GM19025 (cell line): ENCODE measurements at regions not wholly inside any gene's neighbourhood (a gene's known extent, or its start where the extent isn't known, plus 50 kb on each side); places are given as distances from the start of the nearest gene placed in this dataset.

Source experiments
- ATAC-seq: cut with Tn5 transposase; IDR thresholded peaks from one replicate; pipeline ENCODE4 v1.9.1; 2021; ENCODE audit warnings: mild to moderate bottlenecking, low read depth, moderate library complexity; ENCODE audit not compliant: unreplicated experiment

DNA sequence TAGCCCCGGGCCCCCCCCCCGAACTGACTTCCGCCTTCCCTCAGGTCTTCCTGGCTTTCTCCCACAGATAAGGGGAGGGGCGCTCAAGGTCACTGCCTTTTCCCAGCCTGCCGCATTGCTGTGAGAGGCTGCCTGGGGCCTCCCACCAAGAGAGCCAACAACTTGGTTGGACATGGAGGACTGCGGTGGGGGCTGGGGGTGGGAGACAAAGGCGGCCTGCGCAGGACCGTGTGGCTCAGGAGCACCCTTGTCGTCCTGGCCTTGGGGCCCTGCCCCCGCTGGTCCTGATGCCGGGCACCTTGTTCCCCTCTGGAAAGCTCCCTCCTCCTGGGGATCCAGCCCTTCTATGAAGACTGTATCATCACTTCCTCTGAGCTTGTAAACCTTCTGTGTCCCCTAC lies 105.6 kb upstream of the FOXF1 start:
- no peak for ATAC-seq

- no peak for ATAC-seq
These were observed 105.0 kb upstream of the FOXF1 start for GRCh38 chr16:86405319-86405718.

DNA sequence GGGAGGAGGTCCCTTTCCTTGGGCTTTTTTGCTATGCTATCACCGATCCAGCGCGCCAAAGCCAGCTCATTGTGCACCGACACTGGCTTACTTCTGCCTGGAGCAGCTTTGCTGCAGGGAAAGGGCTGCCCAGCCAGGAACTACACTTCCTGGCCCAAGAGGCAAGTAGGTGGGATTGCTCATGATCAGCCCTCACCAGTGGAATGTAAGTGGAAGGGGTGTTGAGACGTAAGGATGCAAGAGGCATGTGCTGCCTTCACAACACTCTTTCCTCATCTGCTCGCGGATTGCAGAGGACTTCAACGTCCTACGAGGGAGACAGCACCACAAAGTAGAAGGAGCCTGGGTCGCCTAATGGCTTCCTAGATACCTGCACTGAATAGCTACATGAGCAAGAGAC lies 104.3 kb upstream of the FOXF1 start:
- ATAC-seq = no peak

DNA sequence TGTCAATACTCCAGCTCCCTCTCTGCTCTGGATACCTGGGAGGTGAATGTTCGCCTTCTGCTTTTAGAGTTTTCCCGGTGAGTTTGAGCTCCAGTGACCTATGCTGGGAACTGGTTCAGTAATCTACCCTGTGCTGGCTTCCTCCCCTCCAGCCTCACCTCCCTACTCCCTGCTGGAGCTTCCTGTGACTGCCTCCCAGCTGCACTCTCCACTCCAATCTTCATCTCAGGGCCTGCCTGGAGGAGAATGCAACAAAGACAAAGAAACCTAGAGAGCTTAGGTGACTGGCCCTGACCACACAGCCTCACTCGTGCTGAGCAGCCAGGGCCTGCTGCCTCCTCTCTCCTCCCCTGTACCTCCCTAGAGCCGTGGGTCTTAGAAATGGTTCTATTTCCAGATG lies 101.6 kb upstream of the FOXF1 start:
- ATAC-seq = no peak

DNA sequence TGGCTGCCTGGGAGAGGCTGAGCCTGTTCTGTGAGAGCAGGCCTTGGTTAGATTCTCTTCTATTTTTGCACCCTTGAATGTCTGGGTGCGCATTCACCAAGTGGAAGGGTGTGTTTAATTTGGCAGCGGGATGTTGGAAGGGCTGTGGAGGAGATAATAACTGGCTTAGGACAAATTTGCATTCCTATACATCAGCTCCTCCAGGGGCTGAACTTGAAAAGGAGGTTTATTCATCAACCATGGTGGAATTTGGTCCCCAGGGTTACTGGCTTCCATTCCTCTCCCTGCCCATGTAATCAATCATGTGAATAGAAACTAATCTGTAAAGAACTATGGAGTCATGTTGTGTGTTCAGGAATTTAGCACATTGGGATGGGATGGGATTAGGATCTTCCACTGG lies 100.2 kb upstream of the FOXF1 start:
- ATAC-seq = no peak

DNA sequence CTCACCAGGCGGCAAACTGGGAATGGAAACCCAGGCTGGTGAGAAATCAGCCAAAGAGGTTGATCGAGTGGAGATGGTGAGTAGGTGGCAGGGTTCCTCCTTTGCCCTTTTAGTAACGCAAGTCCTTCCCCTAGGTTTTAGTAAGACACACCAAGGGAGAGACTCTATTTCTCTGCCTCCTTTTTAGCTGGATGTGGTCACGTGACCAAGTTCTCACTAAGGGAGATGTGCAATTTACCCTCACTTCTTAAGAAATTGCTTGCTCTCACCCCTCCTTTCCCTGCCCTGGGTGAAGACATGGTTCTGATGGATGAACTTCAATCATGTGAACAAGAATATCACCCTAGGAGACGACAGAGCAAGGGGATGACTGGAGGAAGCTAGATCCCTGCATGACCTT lies 99.8 kb upstream of the FOXF1 start:
- ATAC-seq = no peak

- ATAC-seq = no peak
These were observed 98.4 kb upstream of the FOXF1 start for GRCh38 chr16:86411897-86412296.

- no peak for ATAC-seq
These were observed 95.2 kb upstream of the FOXF1 start for GRCh38 chr16:86414991-86415740.

DNA sequence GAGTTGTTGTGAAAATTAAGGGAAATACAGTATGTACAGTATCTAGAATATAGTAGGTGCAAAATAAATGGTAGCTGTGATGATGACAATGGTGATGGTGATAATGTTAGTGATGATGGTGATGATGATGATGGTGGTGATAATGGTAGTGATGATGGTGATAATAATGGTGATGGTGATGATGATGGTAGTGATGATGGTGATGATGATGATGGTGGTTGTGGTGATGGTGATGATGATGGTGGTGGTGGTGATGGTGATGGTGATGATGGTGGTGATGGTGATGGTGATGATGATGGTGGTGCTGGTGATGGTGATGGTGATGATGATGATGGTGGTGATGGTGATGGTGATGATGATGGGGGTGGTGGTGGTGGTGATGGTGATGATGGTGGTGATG lies 91.3 kb upstream of the FOXF1 start:
- no peak for ATAC-seq

DNA sequence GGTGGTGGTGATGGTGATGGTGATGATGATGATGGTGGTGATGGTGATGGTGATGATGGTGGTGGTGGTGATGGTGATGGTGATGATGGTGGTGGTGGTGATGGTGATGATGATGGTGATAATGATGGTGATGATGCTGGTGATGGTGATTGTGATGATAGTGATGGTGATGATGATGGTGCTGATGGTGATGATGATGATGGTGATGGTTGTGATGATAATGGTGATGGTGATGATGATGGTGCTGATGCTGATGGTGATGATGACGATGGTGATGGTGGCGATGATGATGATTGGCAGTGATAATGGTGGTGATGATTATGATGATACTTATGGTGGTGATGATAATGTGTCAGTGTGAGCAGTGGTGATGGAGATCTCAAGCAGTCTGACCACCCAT lies 90.8 kb upstream of the FOXF1 start:
- ATAC-seq = no peak

DNA sequence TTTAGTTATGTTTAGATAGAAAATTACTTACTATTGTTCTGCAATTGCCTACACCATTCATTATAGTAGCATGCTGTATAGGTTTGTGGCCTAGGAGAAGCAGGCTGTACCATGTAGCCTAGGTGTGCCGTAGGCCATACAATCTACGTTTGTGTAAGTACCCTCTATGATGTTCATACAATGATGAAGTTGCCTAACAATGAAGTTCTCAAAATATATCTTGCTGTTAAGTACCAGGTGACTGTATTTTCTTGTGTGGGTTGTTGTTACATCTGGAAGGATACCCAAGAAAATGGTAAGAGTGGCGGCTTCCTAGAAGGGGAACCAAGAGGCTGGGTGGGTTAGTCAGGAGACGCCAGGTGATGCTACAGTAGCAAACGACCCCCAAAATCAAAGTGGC lies 88.3 kb upstream of the FOXF1 start:
- ATAC-seq = no peak

GRCh38 chr16:86424398-86424797 lies 85.9 kb upstream of the FOXF1 start:
- no peak for ATAC-seq

DNA sequence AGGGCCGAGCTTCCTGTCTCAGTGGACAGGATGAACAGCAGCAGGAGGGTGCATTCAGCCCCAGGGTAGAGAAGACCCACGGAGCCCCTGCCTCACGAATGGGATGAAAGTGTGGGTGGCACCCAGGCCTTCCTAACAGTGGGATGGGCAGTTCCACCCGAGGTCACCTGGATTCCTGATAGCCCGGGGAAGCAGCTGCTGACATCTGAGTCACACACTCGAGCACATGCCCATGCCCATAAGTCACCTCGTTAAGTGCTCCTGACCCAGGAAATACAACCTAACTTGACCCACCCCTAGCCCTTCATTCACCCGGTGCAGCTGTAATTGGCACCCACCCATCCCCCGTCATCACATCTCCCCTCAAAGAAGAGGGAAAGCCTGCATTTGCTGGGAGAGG lies 85.3 kb upstream of the FOXF1 start:
- ATAC-seq = no peak

- ATAC-seq = no peak
These were observed 84.2 kb upstream of the FOXF1 start for GRCh38 chr16:86426063-86426642.

DNA sequence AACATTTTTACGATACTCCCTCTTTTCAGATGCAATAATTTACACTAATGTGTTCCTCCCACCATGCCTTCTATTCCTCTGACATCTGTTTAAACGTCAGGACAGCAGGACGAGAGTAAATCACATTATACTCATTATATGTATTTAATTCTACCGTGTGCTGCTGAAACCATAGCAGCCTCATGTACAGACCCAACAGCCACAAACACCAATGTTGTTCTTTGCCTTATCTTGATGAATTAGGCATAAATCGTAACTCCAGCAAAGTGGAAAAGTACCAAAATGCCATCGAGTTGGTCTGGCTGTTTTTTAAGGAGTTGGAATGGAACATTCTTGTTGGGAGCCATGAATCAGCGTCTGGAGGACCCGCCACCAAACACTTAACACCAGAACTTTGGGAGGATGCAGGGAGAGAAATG lies 82.9 kb upstream of the FOXF1 start:
- ATAC-seq = no peak

GRCh38 chr16:86428729-86429517 lies 81.4 kb upstream of the FOXF1 start:
- ATAC-seq = no peak

- no peak for ATAC-seq
These were observed 80.7 kb upstream of the FOXF1 start for GRCh38 chr16:86429663-86430062.

GRCh38 chr16:86430814-86431213 lies 79.5 kb upstream of the FOXF1 start:
- ATAC-seq = no peak

GRCh38 chr16:86431540-86431939 lies 78.8 kb upstream of the FOXF1 start:
- ATAC-seq = no peak

DNA sequence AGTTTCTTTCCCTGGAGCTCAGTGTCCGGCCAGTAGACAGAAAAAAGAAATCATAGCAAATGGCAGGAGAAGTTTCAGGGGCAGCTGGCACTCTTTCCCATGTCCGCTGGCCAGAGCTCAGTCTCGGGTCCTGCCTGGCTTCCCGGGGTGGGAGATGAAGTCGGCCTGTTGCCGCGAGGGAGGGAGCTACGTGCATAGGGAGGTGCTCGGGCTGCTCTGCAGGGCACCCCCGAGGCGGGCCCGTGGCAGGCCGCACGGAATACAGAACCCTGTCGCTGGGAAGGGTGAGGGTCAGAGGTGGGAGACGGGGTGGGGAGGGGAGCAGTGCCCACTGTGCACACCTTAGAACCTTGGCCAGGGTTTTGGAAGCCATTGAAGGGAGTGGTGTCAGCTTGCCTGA lies 78.3 kb upstream of the FOXF1 start:
- ATAC-seq = no peak

GRCh38 chr16:86432691-86433090 lies 77.6 kb upstream of the FOXF1 start:
- ATAC-seq = no peak
